GM19397 (cell line): ENCODE measurements at regions not wholly inside any gene's neighbourhood (a gene's known extent, or its start where the extent isn't known, plus 50 kb on each side); places are given as distances from the start of the nearest gene placed in this dataset.

Experiments
- ATAC-seq: cut with Tn5 transposase; IDR thresholded peaks from one replicate; pipeline ENCODE4 v1.9.1; 2021; ENCODE audit warnings: mild to moderate bottlenecking, moderate library complexity; ENCODE audit not compliant: unreplicated experiment

- ATAC-seq: no peak
These were observed 165.2 kb upstream of the STT3B start for GRCh38 chr3:31367518-31367917.

GRCh38 chr3:31369637-31370379 lies 162.9 kb upstream of the STT3B start:
- ATAC-seq: no peak

- ATAC-seq: no peak
These were observed 162.4 kb upstream of the STT3B start for GRCh38 chr3:31370380-31370666.

- no peak for ATAC-seq
These were observed 162.0 kb upstream of the STT3B start for GRCh38 chr3:31370681-31371080.

- no peak for ATAC-seq
These were observed 161.1 kb upstream of the STT3B start for GRCh38 chr3:31371484-31372177.

- no peak for ATAC-seq
These were observed 159.0 kb upstream of the STT3B start for GRCh38 chr3:31373681-31374080.

- ATAC-seq: no peak
These were observed 155.6 kb upstream of the STT3B start for GRCh38 chr3:31377045-31377642.

- ATAC-seq: no peak
These were observed 154.5 kb upstream of the STT3B start for GRCh38 chr3:31378231-31378630.

- ATAC-seq: no peak
These were observed 153.1 kb upstream of the STT3B start for GRCh38 chr3:31379598-31379997.

- no peak for ATAC-seq
These were observed 149.9 kb upstream of the STT3B start for GRCh38 chr3:31382856-31383255.

GRCh38 chr3:31384117-31384516 lies 148.6 kb upstream of the STT3B start:
- ATAC-seq: no peak

- ATAC-seq: no peak
These were observed 142.8 kb upstream of the STT3B start for GRCh38 chr3:31389939-31390338.

- ATAC-seq: no peak
These were observed 142.3 kb upstream of the STT3B start for GRCh38 chr3:31390466-31390865.

GRCh38 chr3:31391150-31391549 lies 141.6 kb upstream of the STT3B start:
- no peak for ATAC-seq

- no peak for ATAC-seq
These were observed 140.2 kb upstream of the STT3B start for GRCh38 chr3:31392568-31392967.

- ATAC-seq: no peak
These were observed 133.5 kb upstream of the STT3B start for GRCh38 chr3:31399271-31399670.

- ATAC-seq: no peak
These were observed 130.6 kb upstream of the STT3B start for GRCh38 chr3:31402117-31402516.

- ATAC-seq: no peak
These were observed 129.5 kb upstream of the STT3B start for GRCh38 chr3:31403197-31403596.

GRCh38 chr3:31404871-31405270 lies 127.9 kb upstream of the STT3B start:
- ATAC-seq: no peak

GRCh38 chr3:31405515-31405914 lies 127.2 kb upstream of the STT3B start:
- ATAC-seq: no peak

- ATAC-seq: no peak
These were observed 125.8 kb upstream of the STT3B start for GRCh38 chr3:31406896-31407295.

GRCh38 chr3:31407665-31408064 lies 125.1 kb upstream of the STT3B start:
- ATAC-seq: no peak
